Hematopoietic multipotent progenitor cell treated with erythropoietin and hydrocortisone succinate and interleukin-3 and kit ligand, for 17 days (in vitro differentiated cells): ENCODE measurements at regions not wholly inside any gene's neighbourhood (a gene's known extent, or its start where the extent isn't known, plus 50 kb on each side); places are given as distances from the start of the nearest gene placed in this dataset.

Source experiments
- DNase-seq: peaks from one replicate; pipeline ENCODE4 v3.0.0-alpha.2; 2015; ENCODE audit warnings: low spot score

- no peak for DNase-seq
Observed at GRCh38 chr7:145644426-145645134, 472.0 kb upstream of the CNTNAP2 start.

GRCh38 chr7:145643981-145644380 is 472.6 kb upstream of the CNTNAP2 start:
- no peak for DNase-seq

GRCh38 chr7:145633513-145633912 is 483.1 kb upstream of the CNTNAP2 start:
- no peak for DNase-seq

GRCh38 chr7:145624618-145625017 is 492.0 kb upstream of the CNTNAP2 start:
- DNase-seq = no peak

- DNase-seq = no peak
Observed at GRCh38 chr7:145605963-145606362, 510.6 kb upstream of the CNTNAP2 start.

- no peak for DNase-seq
Observed at GRCh38 chr7:145599376-145599775, 517.2 kb upstream of the CNTNAP2 start.

- no peak for DNase-seq
Observed at GRCh38 chr7:145584401-145584800, 532.2 kb upstream of the CNTNAP2 start.

GRCh38 chr7:145582742-145583303 is 533.8 kb upstream of the CNTNAP2 start:
- no peak for DNase-seq

GRCh38 chr7:145557805-145558204 is 558.8 kb upstream of the CNTNAP2 start:
- no peak for DNase-seq

GRCh38 chr7:145543242-145543641 is 573.4 kb upstream of the CNTNAP2 start:
- no peak for DNase-seq

GRCh38 chr7:145539910-145540309 is 576.7 kb upstream of the CNTNAP2 start:
- DNase-seq = no peak

- no peak for DNase-seq
Observed at GRCh38 chr7:145534301-145534700, 582.3 kb upstream of the CNTNAP2 start.

- DNase-seq = no peak
Observed at GRCh38 chr7:145520284-145520683, 596.3 kb upstream of the CNTNAP2 start.

GRCh38 chr7:145511004-145511403 is 605.6 kb upstream of the CNTNAP2 start:
- DNase-seq = no peak

- DNase-seq = no peak
Observed at GRCh38 chr7:145497911-145498525, 618.6 kb upstream of the CNTNAP2 start.

GRCh38 chr7:145490356-145490755 is 626.2 kb upstream of the CNTNAP2 start:
- no peak for DNase-seq

GRCh38 chr7:145489609-145490008 is 627.0 kb upstream of the CNTNAP2 start:
- DNase-seq = no peak

- DNase-seq = no peak
Observed at GRCh38 chr7:145488816-145489215, 627.8 kb upstream of the CNTNAP2 start.

GRCh38 chr7:145481985-145482384 is 634.6 kb upstream of the CNTNAP2 start:
- DNase-seq = no peak

- DNase-seq = no peak
Observed at GRCh38 chr7:145478541-145478940, 638.1 kb upstream of the CNTNAP2 start.

- no peak for DNase-seq
Observed at GRCh38 chr7:145474009-145474686, 638.3 kb upstream of the TPK1 start.

GRCh38 chr7:145471883-145472282 is 636.0 kb upstream of the TPK1 start:
- no peak for DNase-seq

- DNase-seq = no peak
Observed at GRCh38 chr7:145464287-145464686, 628.4 kb upstream of the TPK1 start.
